ENCODE measurements at regions not wholly inside any gene's neighbourhood (a gene's known extent, or its start where the extent isn't known, plus 50 kb on each side); places are given as distances from the start of the nearest gene placed in this dataset.

DNA sequence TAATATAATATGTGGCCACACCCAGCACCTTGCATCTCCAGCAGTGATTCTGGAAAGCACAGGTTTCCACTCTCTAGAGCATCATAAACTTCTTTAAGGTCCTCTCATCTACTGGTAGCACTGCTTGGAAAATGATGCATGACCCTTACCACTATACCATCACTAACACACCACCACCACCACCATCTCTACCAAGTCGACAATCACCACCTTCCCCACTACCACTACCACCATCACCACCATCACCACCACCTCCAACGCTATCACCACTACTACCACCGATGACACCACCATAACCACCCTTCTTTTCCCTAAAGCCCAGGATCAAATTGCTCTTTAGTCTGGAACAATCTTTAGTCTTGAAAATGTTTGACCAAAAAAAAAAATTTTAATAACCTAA lies 390.4 kb downstream of the SUCLA2 start:
- peak in 1 of 2 donors; percentile 52 for ATAC-seq
- H3K27ac Mint-ChIP-seq = no peak overlapping the region

DNA sequence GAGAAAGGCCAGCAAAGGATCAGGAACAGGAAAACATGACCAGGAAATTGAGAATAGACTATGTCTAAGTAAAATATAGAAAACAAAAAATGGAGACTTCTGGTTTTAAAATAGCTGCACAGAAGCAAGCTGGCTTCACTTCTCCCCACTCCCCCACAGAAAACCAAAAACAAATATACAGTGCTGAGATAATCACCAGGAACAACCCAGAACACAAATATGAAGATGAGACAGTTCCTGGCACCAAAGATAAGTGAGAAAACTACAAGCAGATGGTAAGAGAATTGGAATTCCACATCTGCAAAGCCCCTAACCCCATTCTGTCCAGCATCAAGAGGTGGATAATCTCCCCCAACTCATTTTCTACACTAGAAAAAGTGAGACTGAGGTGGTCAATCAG lies 397.7 kb downstream of the SUCLA2 start:
- Mint-ChIP-seq H3K36me3 (no peaks in the 10 kb centered on the region), H3K27ac (no peak overlapping the region), H3K9me3 (peaks cover 13% of the 10 kb centered on the region), H3K27me3 (no peaks in the 10 kb centered on the region), H3K4me3 (no peak overlapping the region), H3K4me1 (ENCODE audit: low read depth in 2 of 2) (no peaks in the 10 kb centered on the region)
- no peak for DNase-seq (ENCODE audit: low spot score)
- ATAC-seq = no peak

More for the DNA sequence above, 390.4 kb downstream of the SUCLA2 start:
- H3K4me1 Mint-ChIP-seq (ENCODE audit: low read depth in 2 of 2) = no peaks in the 10 kb centered on the region
- no peak for DNase-seq (ENCODE audit: low spot score)
- no peak overlapping the region for H3K4me3 Mint-ChIP-seq
- peaks cover 12% of the 10 kb centered on the region for H3K9me3 Mint-ChIP-seq
- H3K36me3 Mint-ChIP-seq = no peaks in the 10 kb centered on the region
- H3K27me3 Mint-ChIP-seq = no peaks in the 10 kb centered on the region

DNA sequence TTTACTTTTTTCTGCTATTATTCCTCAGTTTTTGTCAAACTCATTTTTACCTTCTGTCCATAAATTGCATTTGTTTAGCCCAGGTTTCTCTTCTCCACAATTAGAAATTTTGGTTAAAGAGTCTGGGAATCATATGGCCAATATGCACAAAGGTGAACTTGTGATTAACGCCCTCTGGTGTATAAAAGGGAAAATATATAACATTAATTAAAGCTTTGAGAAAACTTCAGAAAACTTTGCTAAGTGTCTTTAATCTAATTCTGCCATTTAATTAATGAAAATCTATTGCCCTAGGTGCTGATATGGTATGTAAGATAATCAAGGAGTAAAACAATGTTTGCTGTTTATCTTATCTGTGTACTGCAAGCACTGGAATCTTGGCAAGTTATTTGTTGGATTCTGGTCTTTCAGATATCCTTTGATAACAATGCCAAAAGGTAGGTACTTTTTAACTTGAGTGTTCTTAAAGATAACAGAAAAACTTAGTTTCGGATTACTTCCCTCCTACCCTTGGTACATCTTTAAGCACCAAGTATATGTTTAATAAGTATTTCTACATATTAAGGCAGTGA lies 402.6 kb downstream of the SUCLA2 start:
- Mint-ChIP-seq H3K4me3 (no peak overlapping the region), H3K27ac (no peak overlapping the region), H3K36me3 (no peaks in the 10 kb centered on the region), H3K9me3 (peaks cover 6% of the 10 kb centered on the region), H3K27me3 (no peaks in the 10 kb centered on the region), H3K4me1 (ENCODE audit: low read depth in 2 of 2) (no peaks in the 10 kb centered on the region)
- DNase-seq (ENCODE audit: low spot score) (no peak), ATAC-seq (no peak)

DNA sequence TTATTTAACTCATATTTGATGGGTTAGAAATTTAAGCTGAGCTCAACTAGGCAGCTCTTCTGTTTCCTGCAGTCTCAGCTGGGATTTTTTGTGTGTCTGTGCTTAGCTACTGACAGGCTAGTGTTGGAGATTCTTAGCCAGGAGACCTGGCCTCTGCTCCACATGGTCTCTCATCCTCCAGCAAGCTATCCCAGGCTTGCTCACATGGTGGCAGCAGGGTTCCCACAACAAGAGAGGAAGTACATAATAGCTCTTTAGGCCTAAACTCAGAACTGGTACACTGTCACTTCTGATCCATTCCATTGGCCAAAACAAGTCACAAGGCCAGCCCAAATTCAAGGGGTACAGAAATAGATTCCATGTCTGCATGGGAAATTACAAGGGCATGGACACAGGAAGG lies 406.2 kb downstream of the SUCLA2 start:
- Mint-ChIP-seq H3K27ac (no peak overlapping the region), H3K4me1 (ENCODE audit: low read depth in 2 of 2) (no peaks in the 10 kb centered on the region), H3K27me3 (no peaks in the 10 kb centered on the region), H3K4me3 (no peak overlapping the region), H3K9me3 (peaks cover 8% of the 10 kb centered on the region), H3K36me3 (no peaks in the 10 kb centered on the region)
- no peak for DNase-seq (ENCODE audit: low spot score)
- no peak for ATAC-seq

DNA sequence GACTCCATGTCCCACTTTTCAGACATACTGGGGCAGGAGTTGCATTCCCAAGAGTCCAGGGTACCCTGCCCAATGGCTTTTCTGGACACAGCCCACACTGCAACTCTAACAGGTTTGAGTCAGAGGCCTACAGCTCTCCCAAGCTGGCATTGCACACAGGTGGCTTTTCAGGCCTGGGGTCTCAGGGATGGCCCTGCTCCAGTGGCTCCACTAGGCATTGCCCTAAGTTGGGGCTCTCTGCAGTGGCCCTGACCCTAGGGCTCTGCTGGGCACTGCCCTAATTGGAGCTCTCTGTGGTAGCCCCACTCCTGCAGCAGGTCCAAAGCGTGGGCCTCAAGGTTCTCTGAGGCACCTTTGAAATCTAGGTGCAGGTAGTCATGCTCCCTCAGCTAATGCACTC lies 408.8 kb downstream of the SUCLA2 start:
- DNase-seq (ENCODE audit: low spot score) = no peak
- no peaks in the 10 kb centered on the region for H3K27me3 Mint-ChIP-seq
- ATAC-seq = no peak
- H3K4me1 Mint-ChIP-seq (ENCODE audit: low read depth in 2 of 2) = no peaks in the 10 kb centered on the region
- H3K9me3 Mint-ChIP-seq = peaks cover 8% of the 10 kb centered on the region
- H3K4me3 Mint-ChIP-seq = no peak overlapping the region
- no peaks in the 10 kb centered on the region for H3K36me3 Mint-ChIP-seq
- H3K27ac Mint-ChIP-seq = no peak overlapping the region

DNA sequence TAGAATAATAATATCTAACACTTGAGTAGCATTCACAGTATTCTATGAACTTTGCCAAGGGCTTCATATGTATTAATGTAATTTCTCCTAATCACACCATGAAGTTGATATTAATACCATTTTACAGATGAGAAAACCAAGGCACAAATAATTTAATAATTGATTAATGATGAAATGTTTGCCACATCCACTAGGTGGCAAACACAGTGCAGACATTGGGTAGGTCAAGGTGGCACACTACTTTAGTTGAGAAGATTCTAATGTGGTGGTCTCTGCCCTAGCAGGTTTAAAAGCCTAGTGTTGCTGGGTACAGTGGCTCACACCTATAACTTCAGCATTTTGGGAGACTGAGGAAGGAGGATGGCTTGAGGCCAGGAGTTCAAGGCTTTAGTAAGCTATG lies 412.4 kb downstream of the SUCLA2 start:
- DNase-seq (ENCODE audit: low spot score) = no peak
- no peak for ATAC-seq
- H3K27me3 Mint-ChIP-seq = no peaks in the 10 kb centered on the region
- no peak overlapping the region for H3K4me3 Mint-ChIP-seq
- H3K27ac Mint-ChIP-seq = no peak overlapping the region
- H3K9me3 Mint-ChIP-seq = peaks cover 5% of the 10 kb centered on the region
- H3K36me3 Mint-ChIP-seq = no peaks in the 10 kb centered on the region
- no peaks in the 10 kb centered on the region for H3K4me1 Mint-ChIP-seq (ENCODE audit: low read depth in 2 of 2)

DNA sequence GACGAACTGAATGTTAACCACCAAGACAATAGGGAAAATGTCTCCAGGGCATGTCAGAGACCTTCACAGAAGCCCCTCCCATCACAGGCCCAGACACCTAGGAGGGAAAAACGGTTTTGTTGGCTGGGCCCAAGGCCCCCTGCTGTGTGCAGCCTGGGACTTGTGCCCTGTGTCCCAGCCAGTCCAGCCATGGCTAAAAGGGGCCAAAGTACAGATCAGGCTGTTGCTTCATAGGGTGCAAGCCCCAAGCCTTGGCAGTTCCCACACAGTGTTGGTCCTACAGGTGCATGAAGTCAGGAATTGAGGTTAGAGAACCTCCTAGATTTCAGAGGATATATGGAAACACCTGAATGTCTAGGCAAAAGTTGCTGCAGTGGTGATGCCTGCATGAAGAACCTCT lies 428.7 kb downstream of the SUCLA2 start:
- no peaks in the 10 kb centered on the region for H3K27me3 Mint-ChIP-seq
- H3K27ac Mint-ChIP-seq = no peak overlapping the region
- DNase-seq (ENCODE audit: low spot score) (no peak), ATAC-seq (no peak)
- H3K36me3 Mint-ChIP-seq = peaks cover 7% of the 10 kb centered on the region
- H3K9me3 Mint-ChIP-seq = peaks cover 13% of the 10 kb centered on the region
- H3K4me1 Mint-ChIP-seq (ENCODE audit: low read depth in 2 of 2) = no peaks in the 10 kb centered on the region
- H3K4me3 Mint-ChIP-seq = no peak overlapping the region

DNA sequence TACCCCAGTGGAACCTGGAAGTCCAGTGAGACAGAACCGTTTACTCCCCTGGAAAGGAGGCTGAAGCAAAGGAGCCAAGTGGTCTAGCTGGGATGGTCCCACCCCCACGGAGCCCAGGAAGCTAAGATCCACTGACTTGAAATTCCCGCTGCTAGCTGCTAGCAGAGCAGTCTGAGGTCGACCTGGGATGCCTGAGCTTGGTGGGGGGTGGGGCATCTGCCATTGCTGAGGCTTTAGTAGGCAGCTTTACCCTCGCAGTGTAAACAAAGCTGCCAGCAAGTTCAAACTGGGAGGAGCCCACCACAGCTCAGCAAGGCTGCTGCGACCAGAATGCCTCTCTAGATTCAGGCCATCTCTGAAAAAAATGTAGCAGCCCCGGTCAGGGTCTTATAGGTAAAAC lies 437.0 kb downstream of the SUCLA2 start:
- ATAC-seq = no peak
- Mint-ChIP-seq H3K27me3 (no peaks in the 10 kb centered on the region), H3K4me1 (ENCODE audit: low read depth in 2 of 2) (no peaks in the 10 kb centered on the region), H3K9me3 (peaks cover 22% of the 10 kb centered on the region), H3K4me3 (no peak overlapping the region), H3K27ac (no peak overlapping the region), H3K36me3 (peaks cover 7% of the 10 kb centered on the region)
- no peak for DNase-seq (ENCODE audit: low spot score)

DNA sequence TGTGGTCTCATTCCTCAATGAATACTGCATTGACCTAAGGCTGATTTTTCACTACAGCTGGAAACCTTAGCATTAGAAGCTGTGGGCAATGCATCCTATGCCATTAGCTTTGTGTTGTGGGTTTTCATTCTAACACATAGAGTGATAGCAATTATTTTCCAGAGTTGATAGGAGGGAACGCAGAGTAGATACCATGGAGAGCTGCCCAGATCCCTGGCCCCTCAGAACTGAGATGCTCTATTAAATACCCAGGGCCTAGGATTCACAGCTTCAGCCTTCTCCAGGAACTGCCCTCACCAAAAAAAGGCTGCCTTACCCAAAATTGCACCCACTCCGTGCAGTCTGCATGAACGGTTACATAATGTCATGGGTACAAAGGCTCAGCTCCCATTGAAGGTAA lies 444.4 kb downstream of the SUCLA2 start:
- Mint-ChIP-seq H3K4me3 (no peak overlapping the region), H3K27me3 (no peaks in the 10 kb centered on the region), H3K27ac (no peak overlapping the region), H3K4me1 (ENCODE audit: low read depth in 2 of 2) (no peaks in the 10 kb centered on the region), H3K36me3 (no peaks in the 10 kb centered on the region), H3K9me3 (peaks cover 3% of the 10 kb centered on the region)
- ATAC-seq (no peak), DNase-seq (ENCODE audit: low spot score) (no peak)

DNA sequence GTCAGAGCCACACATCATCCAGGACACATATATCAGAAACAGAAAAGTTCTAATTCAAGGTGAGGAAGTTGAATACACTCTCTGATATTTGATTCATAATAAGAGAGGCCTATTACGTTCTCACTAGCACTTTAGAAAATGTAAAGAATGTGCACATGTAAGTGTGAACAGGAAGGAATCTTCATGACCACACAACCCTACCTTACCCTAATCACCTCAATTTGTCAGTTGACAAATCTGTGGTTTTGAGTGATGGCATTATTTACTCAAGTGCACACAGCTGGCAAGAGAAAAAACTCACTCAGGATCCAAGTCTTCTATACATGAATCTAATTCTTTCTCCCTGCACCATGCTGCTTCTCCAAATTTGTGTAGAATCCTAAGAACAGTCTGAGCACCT lies 445.8 kb downstream of the SUCLA2 start:
- DNase-seq (ENCODE audit: low spot score) = no peak
- no peak for ATAC-seq
- Mint-ChIP-seq H3K4me1 (ENCODE audit: low read depth in 2 of 2) (no peaks in the 10 kb centered on the region), H3K9me3 (peaks cover 3% of the 10 kb centered on the region), H3K27me3 (no peaks in the 10 kb centered on the region), H3K4me3 (no peak overlapping the region), H3K27ac (no peak overlapping the region), H3K36me3 (no peaks in the 10 kb centered on the region)

DNA sequence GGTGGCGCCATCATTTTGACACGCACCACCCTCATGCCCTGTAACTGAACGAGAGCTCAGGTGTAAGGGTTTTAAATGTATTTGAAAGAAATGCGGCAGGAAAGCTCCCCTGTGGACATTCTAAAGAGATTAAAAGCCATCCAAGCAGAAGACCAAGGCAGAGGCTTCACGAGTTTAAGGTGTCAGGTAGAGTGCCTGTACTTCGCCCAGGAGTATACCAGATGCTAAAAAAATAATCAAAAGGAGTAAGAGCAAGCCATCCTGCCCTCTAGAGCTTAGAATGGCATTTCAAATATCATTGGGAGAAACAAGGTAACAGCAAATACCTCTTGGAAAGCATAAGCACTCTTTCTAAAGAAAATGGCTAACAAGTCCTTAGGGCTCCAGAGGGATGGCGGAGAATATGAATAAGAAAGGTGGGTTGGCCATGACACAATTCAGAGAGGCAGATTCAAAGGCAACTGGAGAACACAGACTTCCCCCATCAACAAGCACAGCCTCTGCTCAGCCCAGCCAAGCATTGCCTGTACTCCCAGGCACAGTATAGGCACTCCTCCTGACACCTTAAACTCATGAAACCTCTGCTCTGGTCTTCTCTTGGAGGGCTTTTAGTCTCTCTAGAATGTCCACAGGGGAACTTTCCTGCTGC lies 447.6 kb downstream of the SUCLA2 start:
- Mint-ChIP-seq H3K27me3 (no peaks in the 10 kb centered on the region), H3K4me3 (no peak overlapping the region), H3K9me3 (no peaks in the 10 kb centered on the region), H3K27ac (no peak overlapping the region), H3K36me3 (no peaks in the 10 kb centered on the region), H3K4me1 (ENCODE audit: low read depth in 2 of 2) (no peaks in the 10 kb centered on the region)
- DNase-seq (ENCODE audit: low spot score) (no peak), ATAC-seq (no peak)

DNA sequence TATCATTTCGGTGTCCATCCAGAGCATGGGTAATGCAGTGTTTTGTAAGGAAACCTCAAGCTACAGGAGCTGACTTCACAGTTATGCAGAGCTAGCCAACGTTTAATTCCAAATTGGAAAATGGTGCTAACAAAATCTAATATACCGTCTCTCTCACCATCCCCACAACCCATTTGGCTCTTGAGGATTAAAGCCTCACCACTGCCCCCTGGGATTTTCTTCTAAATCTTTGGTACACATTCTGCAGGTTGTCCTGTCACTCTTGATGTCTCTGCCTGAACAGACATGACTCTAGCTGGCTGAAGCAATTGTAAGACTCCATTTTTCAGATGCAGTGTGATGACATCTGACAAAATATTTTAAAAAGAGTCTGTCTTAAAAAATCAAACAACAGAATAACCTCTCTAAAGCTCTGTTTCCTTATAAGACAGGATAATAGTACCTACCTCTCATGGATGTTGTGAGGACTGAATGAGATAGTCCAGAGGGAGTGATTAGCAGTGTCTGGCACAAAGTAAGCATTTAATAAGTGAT lies 451.8 kb downstream of the SUCLA2 start:
- no peak overlapping the region for H3K27ac Mint-ChIP-seq
- no peaks in the 10 kb centered on the region for H3K36me3 Mint-ChIP-seq
- H3K9me3 Mint-ChIP-seq = no peaks in the 10 kb centered on the region
- ATAC-seq (no peak), DNase-seq (ENCODE audit: low spot score) (no peak)
- no peak overlapping the region for H3K4me3 Mint-ChIP-seq
- H3K27me3 Mint-ChIP-seq = no peaks in the 10 kb centered on the region
- no peaks in the 10 kb centered on the region for H3K4me1 Mint-ChIP-seq (ENCODE audit: low read depth in 2 of 2)

DNA sequence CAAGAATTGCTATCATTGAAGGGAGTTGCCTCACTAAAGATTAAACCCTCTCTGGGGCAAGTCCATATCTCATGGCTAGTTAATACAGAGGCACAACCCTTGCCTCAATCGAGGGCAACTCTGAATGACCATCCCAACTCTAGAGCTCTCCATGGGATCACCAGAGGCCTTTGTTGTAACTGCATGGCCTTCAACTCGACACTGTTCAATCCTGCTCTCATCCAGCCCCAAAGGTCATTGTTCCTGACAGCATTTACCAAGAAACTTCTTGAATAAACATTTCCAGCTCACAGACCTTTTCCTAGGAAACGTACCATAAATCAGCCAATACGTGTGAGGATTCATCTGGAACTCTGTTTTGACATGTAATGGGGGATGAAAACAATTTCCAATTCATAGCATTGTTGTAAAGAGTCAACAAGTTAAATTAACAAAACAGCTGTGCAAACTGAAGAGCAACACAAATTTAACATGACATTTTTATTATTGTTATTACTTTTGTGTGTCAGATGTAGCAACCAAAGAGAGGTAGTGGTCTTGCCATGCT lies 452.7 kb downstream of the SUCLA2 start:
- Mint-ChIP-seq H3K4me1 (ENCODE audit: low read depth in 2 of 2) (no peaks in the 10 kb centered on the region), H3K4me3 (no peak overlapping the region), H3K9me3 (no peaks in the 10 kb centered on the region), H3K36me3 (no peaks in the 10 kb centered on the region), H3K27ac (no peak overlapping the region), H3K27me3 (no peaks in the 10 kb centered on the region)
- ATAC-seq (no peak), DNase-seq (ENCODE audit: low spot score) (no peak)

DNA sequence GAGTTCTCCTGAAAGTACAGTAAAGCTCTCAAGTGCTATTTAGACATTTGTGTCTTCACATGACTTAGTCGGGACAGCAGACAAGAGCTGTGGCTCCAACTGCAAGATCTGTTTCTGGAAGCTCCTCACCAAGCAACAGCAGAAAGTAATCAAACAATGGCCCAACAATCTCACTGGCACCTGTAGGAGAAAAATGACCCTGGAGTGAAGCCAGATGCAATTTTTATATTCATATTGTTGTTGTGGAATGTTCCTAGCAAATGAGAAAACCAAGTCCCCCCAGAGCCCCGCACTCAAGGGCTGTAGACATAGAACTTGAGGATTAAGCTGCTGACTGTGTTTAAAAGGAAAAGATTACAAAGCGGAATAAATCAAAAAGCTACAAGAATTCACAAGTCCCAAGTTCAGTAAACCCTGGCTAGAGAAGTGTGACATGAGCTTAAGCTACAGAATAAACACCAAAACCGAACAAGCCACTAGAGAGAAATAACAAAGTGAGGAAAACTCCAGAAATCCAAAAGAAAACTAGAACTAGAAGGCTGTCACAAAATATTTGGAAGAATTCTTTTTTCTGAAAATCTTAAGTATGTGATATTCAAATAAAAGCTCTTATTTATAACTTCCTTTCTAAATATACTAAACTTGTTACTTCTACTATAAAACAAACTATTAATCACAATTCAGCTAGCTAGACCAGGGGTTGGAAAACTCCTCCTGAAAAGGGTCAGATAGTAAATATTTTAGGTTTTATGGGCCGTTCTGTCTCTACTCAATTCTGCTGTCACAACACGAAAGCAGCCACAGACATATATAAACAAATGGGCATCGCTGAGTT lies 454.5 kb downstream of the SUCLA2 start:
- H3K36me3 Mint-ChIP-seq = no peaks in the 10 kb centered on the region
- no peak overlapping the region for H3K4me3 Mint-ChIP-seq
- H3K9me3 Mint-ChIP-seq = peaks cover 3% of the 10 kb centered on the region
- no peaks in the 10 kb centered on the region for H3K27me3 Mint-ChIP-seq
- H3K4me1 Mint-ChIP-seq (ENCODE audit: low read depth in 2 of 2) = no peaks in the 10 kb centered on the region
- H3K27ac Mint-ChIP-seq = no peak overlapping the region
- DNase-seq (ENCODE audit: low spot score) (no peak), ATAC-seq (no peak)

Data from natural killer cell treated with Interleukin-12 subunit alpha and Interleukin-12 subunit beta and Interleukin-15 and Interleukin-18, amount 100 ng/mL, for 72 hours (primary cell).